A673 (cell line): ENCODE measurements at regions not wholly inside any gene's neighbourhood (a gene's known extent, or its start where the extent isn't known, plus 50 kb on each side); places are given as distances from the start of the nearest gene placed in this dataset.

Source experiments
- BruUV-seq: library from RNA; stranded (reverse); fragments of 400-500 nt; replicated peaks from 2 replicates; lab custom pipeline; 2021; lab: Mats Ljungman, UMichigan
- CTCF ChIA-PET: fragments of 300-600 bp; sonication (Branson Sonifier 250); formaldehyde crosslinking; loops from one replicate; lab custom pipeline; 2022; ENCODE audit warnings: antibody characterized with exemption; lab: Charles Lee
- POLR2A ChIA-PET: fragments of 300-600 bp; sonication (Branson Sonifier 250); formaldehyde crosslinking; loops from one replicate; lab custom pipeline; 2022; ENCODE audit warnings: antibody characterized with exemption; ENCODE audit not compliant: low non-redundant PET; lab: Charles Lee
- DNase-seq: peaks from one replicate; pipeline ENCODE4 v3.0.0-alpha.2; 2015; ENCODE audit warnings: low spot score
- H3K27ac ChIP-seq: fragments of 200-600 bp; sonication (generic); 2 replicates; pipeline ENCODE4 v1.5.1; 2016; ENCODE audit warnings: mixed run types, low read depth, mild to moderate bottlenecking, mixed read lengths, antibody characterized with exemption, low read length; ENCODE audit not compliant: poor library complexity, severe bottlenecking
- H3K27me3 ChIP-seq: fragments of 200-600 bp; sonication (generic); replicated peaks from 2 replicates; pipeline ENCODE4 v1.6.1; 2017; ENCODE audit warnings: mixed run types, low read depth, mild to moderate bottlenecking, mixed read lengths, antibody characterized with exemption, low read length; ENCODE audit not compliant: insufficient read depth, poor library complexity
- H3K36me3 ChIP-seq: fragments of 200-600 bp; sonication (generic); 2 replicates; pipeline ENCODE4 v1.6.1; 2016; ENCODE audit warnings: mixed run types, mild to moderate bottlenecking, mixed read lengths, antibody characterized with exemption, low read length; ENCODE audit not compliant: insufficient read depth, poor library complexity, severe bottlenecking
- H3K4me1 ChIP-seq: fragments of 200-600 bp; sonication (generic); 2 replicates; pipeline ENCODE4 v1.6.1; 2017; ENCODE audit warnings: mixed run types, mild to moderate bottlenecking, mixed read lengths, antibody characterized with exemption, low read length; ENCODE audit not compliant: insufficient read depth, poor library complexity, severe bottlenecking
- H3K4me3 ChIP-seq: fragments of 200-600 bp; sonication (generic); 2 replicates; pipeline ENCODE4 v1.5.1; 2016; ENCODE audit warnings: low read depth, mixed run types, mild to moderate bottlenecking, mixed read lengths, low read length; ENCODE audit not compliant: poor library complexity, severe bottlenecking
- H3K9me3 ChIP-seq: fragments of 200-600 bp; sonication (generic); 2 replicates; pipeline ENCODE4 v1.6.1; 2016; ENCODE audit warnings: mixed run types, low read depth, mild to moderate bottlenecking, mixed read lengths, antibody characterized with exemption, low read length; ENCODE audit not compliant: poor library complexity, severe bottlenecking
- EZH2 ChIP-seq: fragments of 200-600 bp; sonication (generic); IDR thresholded peaks from 2 replicates; pipeline ENCODE4 v1.6.1; 2017; ENCODE audit warnings: borderline replicate concordance, low read depth, mild to moderate bottlenecking, mixed read lengths, antibody characterized with exemption, low read length; ENCODE audit not compliant: poor library complexity, severe bottlenecking
- intact Hi-C: fragments of 100-400 bp; cut with micrococcal nuclease; formaldehyde crosslinking; loops from one replicate; pipeline ENCODE4 v1.10.0; 2022; ENCODE audit not compliant: unreplicated experiment
- TF ChIP-seq, protein P1 (sequence below): fragments of 300-800, 200-600 bp; sonication (generic); conservative IDR thresholded peaks from 2 replicates; pipeline ENCODE4 v1.5.1; 2017; ENCODE audit warnings: low read depth, mild to moderate bottlenecking, antibody characterized with exemption, low read length, moderate library complexity, mixed read lengths

DNA sequence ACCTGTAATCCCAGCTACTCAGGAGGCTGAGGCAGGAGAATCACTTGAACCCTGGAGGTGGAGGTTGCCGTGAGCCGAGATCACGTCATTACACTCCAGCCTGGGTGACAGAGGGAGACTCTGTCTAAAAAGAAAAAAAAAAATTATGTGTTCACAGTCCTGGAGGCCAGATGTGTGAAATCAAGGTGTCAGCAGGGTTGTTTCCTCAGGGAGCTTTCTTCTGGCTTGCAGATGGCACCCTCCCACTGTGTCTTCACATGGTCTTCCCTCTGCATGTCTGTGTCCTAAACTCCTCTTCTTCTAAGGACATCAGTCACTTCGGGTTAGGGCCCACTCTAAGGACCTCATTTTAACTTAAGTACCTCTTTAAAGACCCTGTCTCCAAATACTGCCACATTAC, 56.1 kb upstream of the UBE2E1 start:
- Histone ChIP-seq H3K27me3 (no peaks in the 10 kb centered on the region), H3K4me1 (peaks cover 45% of the 10 kb centered on the region), H3K36me3 (no peaks in the 10 kb centered on the region), H3K27ac (no peak overlapping the region), H3K4me3 (no peak overlapping the region), H3K9me3 (no peaks in the 10 kb centered on the region)
- DNase-seq: no peak
- CTCF ChIA-PET: no interaction called here
- TF ChIP-seq, protein P1, sequence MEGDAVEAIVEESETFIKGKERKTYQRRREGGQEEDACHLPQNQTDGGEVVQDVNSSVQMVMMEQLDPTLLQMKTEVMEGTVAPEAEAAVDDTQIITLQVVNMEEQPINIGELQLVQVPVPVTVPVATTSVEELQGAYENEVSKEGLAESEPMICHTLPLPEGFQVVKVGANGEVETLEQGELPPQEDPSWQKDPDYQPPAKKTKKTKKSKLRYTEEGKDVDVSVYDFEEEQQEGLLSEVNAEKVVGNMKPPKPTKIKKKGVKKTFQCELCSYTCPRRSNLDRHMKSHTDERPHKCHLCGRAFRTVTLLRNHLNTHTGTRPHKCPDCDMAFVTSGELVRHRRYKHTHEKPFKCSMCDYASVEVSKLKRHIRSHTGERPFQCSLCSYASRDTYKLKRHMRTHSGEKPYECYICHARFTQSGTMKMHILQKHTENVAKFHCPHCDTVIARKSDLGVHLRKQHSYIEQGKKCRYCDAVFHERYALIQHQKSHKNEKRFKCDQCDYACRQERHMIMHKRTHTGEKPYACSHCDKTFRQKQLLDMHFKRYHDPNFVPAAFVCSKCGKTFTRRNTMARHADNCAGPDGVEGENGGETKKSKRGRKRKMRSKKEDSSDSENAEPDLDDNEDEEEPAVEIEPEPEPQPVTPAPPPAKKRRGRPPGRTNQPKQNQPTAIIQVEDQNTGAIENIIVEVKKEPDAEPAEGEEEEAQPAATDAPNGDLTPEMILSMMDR: no peak
- TF ChIP-seq EZH2: no peak
- BruUV-seq: no TSS peak
- POLR2A ChIA-PET: no interaction called here
- intact Hi-C loops: no loop called here

DNA sequence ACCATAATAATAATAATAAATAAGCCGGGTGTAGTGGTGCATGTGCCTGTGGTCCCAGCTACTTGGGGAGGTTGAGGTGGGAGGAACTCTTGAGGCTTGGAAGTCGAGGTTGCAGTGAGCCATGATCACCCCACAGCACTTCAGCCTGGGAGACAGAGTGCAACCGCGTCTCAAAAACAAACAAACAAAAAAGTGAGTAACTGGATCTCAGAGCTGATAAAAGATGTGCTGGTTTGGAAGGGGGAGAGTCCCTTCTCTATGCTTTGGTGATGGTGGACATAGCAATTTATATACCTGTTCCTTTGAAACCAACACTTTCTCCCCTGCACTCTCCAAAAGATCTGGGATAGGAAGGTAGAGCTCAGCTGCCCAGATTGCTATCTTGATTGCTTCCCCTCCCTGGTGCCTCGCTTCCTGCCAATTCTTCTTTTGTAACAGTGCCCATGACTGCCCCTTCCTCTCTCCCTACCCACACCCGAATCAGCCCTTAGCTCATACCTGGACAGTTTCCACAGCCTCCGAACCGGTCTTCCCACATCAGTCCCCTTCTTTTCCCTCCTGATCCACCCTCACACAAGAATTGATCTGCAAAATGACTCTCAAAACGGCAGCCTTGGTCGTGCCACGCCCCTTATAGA, 55.1 kb upstream of the UBE2E1 start:
- intact Hi-C loops: no loop called here
- Histone ChIP-seq H3K9me3 (no peaks in the 10 kb centered on the region), H3K27ac (no peak overlapping the region), H3K4me1 (peaks cover 45% of the 10 kb centered on the region), H3K4me3 (no peak overlapping the region), H3K27me3 (no peaks in the 10 kb centered on the region), H3K36me3 (no peaks in the 10 kb centered on the region)
- POLR2A ChIA-PET: interaction anchor here (0.7 kb wide), 1 partner anchor 166 kb away, joined by 3 read pairs; the partner anchor contains the start of genes NKIRAS1 and RPL15
- CTCF ChIA-PET: no interaction called here
- BruUV-seq: no TSS peak
- no peak for DNase-seq
- no peak for TF ChIP-seq EZH2
- TF ChIP-seq, protein P1: no peak

DNA sequence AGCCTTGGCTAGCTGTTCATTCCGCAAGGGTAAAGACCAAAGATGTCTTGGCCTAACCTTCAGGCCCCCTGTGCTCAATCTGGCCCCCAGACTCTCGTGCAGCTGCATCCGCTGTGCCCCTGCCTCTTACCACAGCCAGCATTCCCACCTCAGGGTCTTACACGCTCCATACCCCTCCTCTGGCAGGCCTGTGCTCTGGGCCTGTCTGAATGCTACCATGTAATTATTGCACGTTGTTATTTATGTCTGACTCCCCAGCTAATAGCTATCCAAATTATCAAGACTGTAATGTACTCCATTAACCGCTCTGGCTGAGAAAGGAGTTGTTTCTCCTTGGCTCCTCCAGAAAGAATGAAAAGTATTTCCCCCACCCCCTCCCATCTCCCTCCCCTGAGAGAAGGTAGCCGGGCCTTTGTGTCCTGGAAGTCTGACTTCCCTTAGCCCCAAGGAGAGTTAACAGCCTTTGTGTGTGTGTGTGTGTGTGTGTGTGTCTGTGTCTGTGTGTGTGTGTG, 54.5 kb upstream of the UBE2E1 start:
- intact Hi-C loops: no loop called here
- BruUV-seq: no TSS peak
- no peak overlapping the region for H3K4me3 ChIP-seq
- H3K27ac ChIP-seq: no peak overlapping the region
- peaks cover 41% of the 10 kb centered on the region for H3K4me1 ChIP-seq
- no peak for DNase-seq
- H3K9me3 ChIP-seq: no peaks in the 10 kb centered on the region
- no peaks in the 10 kb centered on the region for H3K27me3 ChIP-seq
- no peaks in the 10 kb centered on the region for H3K36me3 ChIP-seq
- ChIA-PET POLR2A (interaction anchor here (0.7 kb wide), 1 partner anchor 166 kb away, joined by 3 read pairs; the partner anchor contains the start of genes NKIRAS1 and RPL15), CTCF (no interaction called here)
- TF ChIP-seq, protein P1: no peak
- TF ChIP-seq EZH2: no peak
